H1 (cell line): ENCODE measurements at regions not wholly inside any gene's neighbourhood (a gene's known extent, or its start where the extent isn't known, plus 50 kb on each side); places are given as distances from the start of the nearest gene placed in this dataset.
"Not testable (repeated sequence)": the region's sequence is repeated elsewhere in the genome, so short reads cannot be mapped to it uniquely, and the experiment has no call there.

Source experiments
- CTCF ChIA-PET: fragments of 300-600 bp; sonication (Branson Sonifier 250); formaldehyde crosslinking; loops from one replicate; lab custom pipeline; 2021; ENCODE audit not compliant: partially characterized antibody; lab: Charles Lee
- POLR2A ChIA-PET: fragments of 300-600 bp; sonication (Branson Sonifier 250); formaldehyde crosslinking; loops from one replicate; lab custom pipeline; 2021; ENCODE audit warnings: inconsistent platforms; ENCODE audit not compliant: partially characterized antibody; lab: Charles Lee
- DNase-seq, 2 experiments: peaks; one replicate each; pipeline versions ENCODE4 v3.0.0 to v3.0.0-alpha.2; 2010 to 2022; ENCODE audit warnings: low spot score in 2 of 2, low read depth in 1 of 2, mixed read lengths in 1 of 2
- FAIRE-seq: peaks from 2 replicates; lab custom pipeline; 2011; peaks lifted over from hg19 to GRCh38; lab: Jason Lieb, UNC
- H2AFZ ChIP-seq: 2 replicates; pipeline ENCODE4 v1.8.1; 2012; ENCODE audit warnings: low read length, inconsistent platforms
- H2AK5ac ChIP-seq: 2 replicates; pipeline ENCODE4 v1.6.1; 2013; ENCODE audit warnings: low read depth, low read length
- H2BK120ac ChIP-seq: replicated peaks from 2 replicates; pipeline ENCODE3; 2013; ENCODE audit warnings: low read depth, low read length, inconsistent platforms
- H2BK12ac ChIP-seq: 2 replicates; pipeline ENCODE4 v1.6.1; 2013; ENCODE audit warnings: low read depth, low read length
- H2BK15ac ChIP-seq: 2 replicates; pipeline ENCODE4 v1.6.1; 2013; ENCODE audit warnings: low read length
- H2BK20ac ChIP-seq: 2 replicates; pipeline ENCODE4 v1.6.1; 2013; ENCODE audit warnings: low read length
- H2BK5ac ChIP-seq: 2 replicates; pipeline ENCODE4 v1.6.1; 2013; ENCODE audit warnings: low read depth, low read length
- H3K14ac ChIP-seq: 2 replicates; pipeline ENCODE4 v1.6.1; 2013; ENCODE audit warnings: inconsistent platforms; ENCODE audit not compliant: insufficient read length
- H3K18ac ChIP-seq: 2 replicates; pipeline ENCODE4 v1.6.1; 2013; ENCODE audit warnings: low read length; ENCODE audit errors: extremely low read depth
- H3K23ac ChIP-seq: 2 replicates; pipeline ENCODE4 v1.6.1; 2013; ENCODE audit warnings: inconsistent platforms; ENCODE audit not compliant: insufficient read length
- H3K23me2 ChIP-seq: 2 replicates; pipeline ENCODE4 v1.6.1; 2013; ENCODE audit warnings: low read depth, low read length
- H3K27ac ChIP-seq: 2 replicates; pipeline ENCODE4 v1.6.1; 2011; ENCODE audit warnings: low read depth, low read length, inconsistent platforms
- H3K27me3 ChIP-seq, 4 experiments: replicated peaks in 1 of 4; 1 replicate in 1 of 4; 2 replicates in 3 of 4; pipeline versions ENCODE4 v1.6.1 to v1.8.1; 2011 to 2013; ENCODE audit warnings: low read length in 3 of 4, mild to moderate bottlenecking in 3 of 4, inconsistent platforms in 2 of 4, mixed read lengths in 2 of 4, moderate library complexity in 1 of 4; ENCODE audit not compliant: control insufficient read depth in 3 of 4, insufficient read depth in 3 of 4; ENCODE audit errors: extremely low read depth in 1 of 4
- H3K36me3 ChIP-seq, 4 experiments: 2 replicates each; pipeline versions ENCODE4 v1.6.1 to v1.8.1; 2011 to 2013; ENCODE audit warnings: mild to moderate bottlenecking in 4 of 4, low read length in 3 of 4, moderate library complexity in 2 of 4, control low read depth in 1 of 4, inconsistent platforms in 1 of 4; ENCODE audit not compliant: insufficient read depth in 4 of 4, control insufficient read depth in 2 of 4
- H3K4ac ChIP-seq: replicated peaks from 2 replicates; pipeline ENCODE3; 2013; ENCODE audit warnings: low read length, low read depth, mixed read lengths, inconsistent platforms; ENCODE audit not compliant: insufficient read length
- H3K4me1 ChIP-seq, 4 experiments: replicated peaks in 1 of 4; 1 replicate in 1 of 4; 2 replicates in 3 of 4; pipeline versions ENCODE4 v1.6.1 to v1.8.1; 2011 to 2013; ENCODE audit warnings: low read length in 3 of 4, inconsistent platforms in 2 of 4, mixed read lengths in 1 of 4; ENCODE audit not compliant: insufficient read depth in 4 of 4, control insufficient read depth in 3 of 4
- H3K4me2 ChIP-seq, 2 experiments: 2 replicates each; pipeline versions ENCODE4 v1.6.1 to v1.8.1; 2011 to 2013; ENCODE audit warnings: low read depth in 2 of 2, low read length in 2 of 2, control low read depth in 1 of 2, inconsistent platforms in 1 of 2, mild to moderate bottlenecking in 1 of 2; ENCODE audit not compliant: insufficient read depth in 1 of 2
- H3K4me3 ChIP-seq, 4 experiments: fragments of 200-600, 300-600 bp in 1 of 4; sonication (generic), shearing (Covaris generic), sonication (Bioruptor Twin) in 1 of 4; 2 replicates each; pipeline versions ENCODE4 v1.5.1 to v1.8.1; 2011 to 2016; ENCODE audit warnings: low read length in 4 of 4, low read depth in 3 of 4, control low read depth in 2 of 4, inconsistent platforms in 2 of 4, mild to moderate bottlenecking in 2 of 4, mixed read lengths in 1 of 4, moderate library complexity in 1 of 4; ENCODE audit not compliant: insufficient read depth in 2 of 4; ENCODE audit errors: extremely low read depth in 1 of 4
- H3K56ac ChIP-seq: replicated peaks from 2 replicates; pipeline ENCODE3; 2013; ENCODE audit warnings: low read depth, mild to moderate bottlenecking, mixed read lengths, low read length, inconsistent platforms; ENCODE audit not compliant: insufficient read length
- H3K79me1 ChIP-seq: 2 replicates; pipeline ENCODE4 v1.6.1; 2013; ENCODE audit warnings: low read depth, low read length, control low read depth
- H3K79me2 ChIP-seq, 2 experiments: 2 replicates each; pipeline versions ENCODE4 v1.6.1 to v1.8.1; 2012 to 2013; ENCODE audit warnings: low read length in 2 of 2, mild to moderate bottlenecking in 2 of 2, inconsistent platforms in 1 of 2; ENCODE audit not compliant: insufficient read depth in 2 of 2, control insufficient read depth in 1 of 2
- H3K9ac ChIP-seq, 4 experiments: replicated peaks in 1 of 4; 1 replicate in 1 of 4; 2 replicates in 3 of 4; pipeline versions ENCODE4 v1.6.1 to v1.8.1; 2011 to 2013; ENCODE audit warnings: low read depth in 3 of 4, low read length in 3 of 4, control low read depth in 2 of 4, mild to moderate bottlenecking in 2 of 4, moderate library complexity in 2 of 4, inconsistent platforms in 1 of 4; ENCODE audit errors: extremely low read depth in 1 of 4
- H3K9me3 ChIP-seq, 2 experiments: 2 replicates each; pipeline versions ENCODE4 v1.6.1 to v1.8.1; 2012 to 2013; ENCODE audit warnings: mild to moderate bottlenecking in 2 of 2, moderate library complexity in 2 of 2, control low read depth in 1 of 2, inconsistent platforms in 1 of 2, low read depth in 1 of 2, low read length in 1 of 2, mixed read lengths in 1 of 2; ENCODE audit not compliant: insufficient read depth in 2 of 2
- H4K20me1 ChIP-seq, 2 experiments: replicated peaks in 1 of 2; 2 replicates each; pipeline versions ENCODE3 to v1.8.1; 2011 to 2013; ENCODE audit warnings: inconsistent platforms in 2 of 2, low read length in 2 of 2, mild to moderate bottlenecking in 1 of 2; ENCODE audit not compliant: insufficient read depth in 2 of 2, control insufficient read depth in 1 of 2
- H4K5ac ChIP-seq: 2 replicates; pipeline ENCODE4 v1.6.1; 2013; ENCODE audit warnings: low read length, low read depth, mixed read lengths, inconsistent platforms; ENCODE audit not compliant: insufficient read length
- H4K8ac ChIP-seq: 2 replicates; pipeline ENCODE4 v1.8.0; 2013; ENCODE audit warnings: mild to moderate bottlenecking, moderate library complexity, low read length, inconsistent platforms; ENCODE audit not compliant: insufficient read depth; ENCODE audit errors: extremely low read depth
- H4K91ac ChIP-seq: replicated peaks from 2 replicates; pipeline ENCODE3; 2013; ENCODE audit warnings: low read length, mixed read lengths, inconsistent platforms; ENCODE audit not compliant: insufficient read length
- WGBS, 2 experiments: shearing (Covaris generic) in 1 of 2; methylation state at CpG; one replicate each; pipeline versions ENCODE4 v1.1.6 to v1.1.7; 2013 to 2015; ENCODE audit warnings: low lambda C conversion rate in 2 of 2, mixed read lengths in 2 of 2, inconsistent platforms in 1 of 2, low coverage in 1 of 2, missing lambda C conversion rate in 1 of 2; ENCODE audit not compliant: insufficient replicate concordance in 2 of 2, insufficient coverage in 1 of 2, insufficient read length in 1 of 2; ENCODE audit errors: extremely low coverage in 1 of 2, missing lambda C conversion rate in 1 of 2; 5-methylcytosine and 5-hydroxymethylcytosine counted together

GRCh38 chr1:120276710-120277109 is 100.4 kb upstream of the SEC22B start:
- H3K36me3 ChIP-seq, H3K27me3 ChIP-seq, H3K56ac ChIP-seq, H3K9me3 ChIP-seq, H3K14ac ChIP-seq, H3K9ac ChIP-seq, CTCF ChIA-PET, H2BK15ac ChIP-seq, H4K8ac ChIP-seq, H3K79me1 ChIP-seq, H3K79me2 ChIP-seq, H2BK120ac ChIP-seq, H3K18ac ChIP-seq, POLR2A ChIA-PET, H4K5ac ChIP-seq, H2BK20ac ChIP-seq, H4K20me1 ChIP-seq, FAIRE-seq, H2AK5ac ChIP-seq, H3K23ac ChIP-seq, H3K4me3 ChIP-seq, H3K23me2 ChIP-seq, H4K91ac ChIP-seq, H2BK12ac ChIP-seq, DNase-seq, H2AFZ ChIP-seq, H2BK5ac ChIP-seq, H3K4ac ChIP-seq, H3K4me2 ChIP-seq, H3K27ac ChIP-seq, H3K4me1 ChIP-seq: not testable (repeated sequence)
- no CpG with 5 or more reads among the region's 5 CpGs for whole genome bisulfite sequencing, 2 experiments

- H2BK12ac ChIP-seq, H3K27me3 ChIP-seq, H3K56ac ChIP-seq, H3K18ac ChIP-seq, POLR2A ChIA-PET, H4K5ac ChIP-seq, H3K4me3 ChIP-seq, H3K79me1 ChIP-seq, H3K79me2 ChIP-seq, H2AK5ac ChIP-seq, CTCF ChIA-PET, H2BK5ac ChIP-seq, H2BK120ac ChIP-seq, H3K14ac ChIP-seq, H4K8ac ChIP-seq, H3K4ac ChIP-seq, H2BK20ac ChIP-seq, H3K4me1 ChIP-seq, H2BK15ac ChIP-seq, H3K23me2 ChIP-seq, H3K4me2 ChIP-seq, H4K91ac ChIP-seq, H3K36me3 ChIP-seq, H4K20me1 ChIP-seq, H3K9ac ChIP-seq, H2AFZ ChIP-seq, H3K23ac ChIP-seq, FAIRE-seq, H3K9me3 ChIP-seq, DNase-seq, H3K27ac ChIP-seq: not testable (repeated sequence)
- WGBS, 2 experiments, result no CpG with 5 or more reads among the region's 3 CpGs
Measured at GRCh38 chr1:120274438-120274837, 98.1 kb upstream of the SEC22B start.
